Right renal pelvis (tissue), 4 donors: ENCODE measurements at regions not wholly inside any gene's neighbourhood (a gene's known extent, or its start where the extent isn't known, plus 50 kb on each side); places are given as distances from the start of the nearest gene placed in this dataset.

ENCODE experiments used
- DNase-seq, 4 donors: peaks; one replicate each; pipeline ENCODE4 v3.0.0-alpha.2; 2013; ENCODE audit warnings: low read depth in 4 of 4, low spot score in 3 of 4, missing footprints in 1 of 4

DNA sequence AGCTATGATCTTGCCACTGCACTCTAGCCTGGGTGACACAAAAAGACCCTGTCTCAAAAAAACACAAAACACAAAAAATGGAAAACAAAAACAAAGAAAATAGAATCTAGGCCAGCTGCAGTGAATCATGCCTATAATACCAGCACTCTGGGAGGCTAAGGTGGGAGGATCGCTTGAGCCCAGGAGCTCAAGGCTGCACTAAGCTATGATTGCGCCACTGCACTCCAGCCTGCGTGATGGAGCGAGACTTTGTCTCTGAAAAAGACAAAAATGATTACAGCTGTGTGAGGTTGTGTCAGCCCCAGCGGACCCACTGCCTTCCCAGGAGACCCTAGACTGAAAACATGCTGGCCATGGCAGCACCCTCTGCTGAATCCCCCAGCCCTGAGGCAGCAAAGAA is 80.2 kb upstream of the ZBTB40 start:
- no peak for DNase-seq

DNA sequence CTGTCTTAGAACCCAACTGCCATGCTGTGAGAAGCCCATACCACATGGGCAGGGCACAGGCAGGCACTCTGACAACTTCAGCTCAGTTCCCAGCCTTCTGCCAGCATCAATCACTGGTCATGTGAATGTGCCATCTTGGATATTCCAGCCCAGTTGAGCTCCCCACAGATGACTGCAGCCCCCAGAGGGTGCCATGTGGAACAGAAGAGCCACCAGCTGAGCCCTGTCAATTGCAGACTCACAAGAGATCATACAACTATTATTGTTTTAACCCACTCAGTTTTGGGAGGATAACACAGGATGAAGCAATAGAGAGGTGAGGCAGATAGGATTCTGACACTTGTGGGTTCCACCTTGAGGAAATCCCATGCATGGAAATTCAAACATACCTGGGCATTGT is 78.4 kb upstream of the ZBTB40 start:
- DNase-seq, result no peak

DNA sequence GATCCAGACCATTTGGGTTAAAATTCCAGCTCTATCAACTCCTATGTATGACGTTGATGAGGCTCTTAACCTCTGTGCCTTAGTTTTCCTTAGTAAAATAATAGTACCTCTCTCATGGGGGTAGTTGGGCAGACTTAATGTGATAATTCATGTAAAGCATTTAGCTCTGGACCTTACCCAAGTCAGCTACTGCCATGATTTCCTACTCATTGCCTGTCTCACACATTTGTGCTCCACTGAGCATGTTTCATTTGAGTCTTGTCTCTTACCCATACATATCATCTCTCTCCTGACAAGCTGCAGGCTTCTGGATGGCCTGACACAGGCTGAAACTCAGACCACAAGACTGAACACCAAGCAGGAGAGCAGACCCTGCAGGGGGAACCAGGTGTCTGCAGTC is 77.7 kb upstream of the ZBTB40 start:
- no peak for DNase-seq

DNA sequence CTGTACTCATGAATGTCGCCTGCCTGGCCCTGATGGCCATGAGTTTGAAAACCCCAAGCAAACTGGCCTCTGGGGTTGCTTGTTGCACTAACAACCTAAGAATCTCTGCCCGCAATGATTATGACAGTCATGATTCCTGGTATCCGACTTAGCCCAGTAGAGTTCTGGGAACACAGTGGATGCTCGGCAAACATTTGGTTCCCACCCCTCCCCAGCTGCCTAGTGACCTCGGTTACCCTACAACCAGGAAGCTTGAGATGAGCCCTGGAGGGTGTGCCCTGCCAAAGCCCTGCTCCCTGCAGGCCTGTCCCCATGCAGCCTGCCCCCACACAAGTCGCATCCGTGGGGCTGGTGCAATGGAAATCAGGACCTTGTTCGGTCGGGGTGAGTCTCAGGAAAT is 76.0 kb upstream of the ZBTB40 start:
- no peak for DNase-seq

DNA sequence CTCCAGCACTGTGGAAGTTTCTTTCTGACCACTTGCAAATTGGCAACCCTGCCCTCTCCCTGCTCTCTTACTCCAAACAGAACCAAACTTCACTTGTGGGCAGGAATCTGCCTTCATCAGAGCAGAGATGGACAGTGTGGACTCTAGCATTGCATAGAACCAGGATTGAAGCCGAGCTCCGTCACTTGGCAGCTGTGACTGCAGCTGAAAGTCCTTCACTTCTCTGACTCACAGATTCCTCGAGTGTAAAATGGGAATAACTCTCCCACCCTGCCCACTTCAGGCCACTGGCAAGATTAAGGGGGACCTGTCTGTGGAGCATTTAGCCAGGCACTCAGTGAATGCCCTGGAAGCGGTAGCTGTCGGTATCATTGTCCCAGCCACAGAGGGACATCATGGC is 75.7 kb upstream of the ZBTB40 start:
- DNase-seq, result no peak

DNA sequence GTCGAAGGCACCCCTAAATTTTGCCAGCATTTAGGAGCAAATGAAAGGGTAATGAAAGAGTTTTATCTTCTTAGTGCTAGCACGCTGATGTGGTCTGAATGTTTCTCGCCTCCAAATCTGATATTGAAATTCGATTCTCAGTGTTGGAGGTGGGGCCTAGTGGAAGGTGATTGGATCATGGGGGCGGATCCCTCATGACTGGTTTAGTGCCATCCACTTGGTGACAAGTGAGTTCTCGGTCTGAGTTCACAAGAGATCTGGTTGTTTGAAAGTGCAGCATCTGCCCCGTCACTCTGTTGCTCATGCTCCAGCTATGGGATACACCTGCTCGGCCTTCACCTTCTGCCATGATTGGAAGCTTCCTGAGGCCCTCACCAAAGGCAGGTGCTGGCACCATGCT is 75.1 kb upstream of the ZBTB40 start:
- no peak for DNase-seq

DNA sequence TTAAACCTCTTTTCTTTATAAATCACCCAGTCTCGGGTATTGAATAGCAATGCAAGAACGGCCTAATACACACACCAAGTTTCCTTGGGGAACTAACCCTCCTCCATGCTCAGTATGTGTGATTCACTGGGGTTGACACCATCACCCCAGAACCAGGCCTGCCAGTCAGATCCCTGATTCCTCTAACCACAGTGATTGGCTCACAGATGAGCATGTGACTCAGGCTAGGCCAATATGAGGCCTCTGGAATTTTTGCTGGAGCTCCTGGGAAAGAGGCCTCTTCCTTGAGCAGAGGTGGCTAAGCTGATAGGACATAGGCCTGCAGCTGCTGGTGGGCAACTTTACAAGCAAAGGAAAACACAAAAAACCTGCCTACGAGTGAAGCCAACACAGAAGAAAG is 74.7 kb upstream of the ZBTB40 start:
- DNase-seq, result no peak

DNA sequence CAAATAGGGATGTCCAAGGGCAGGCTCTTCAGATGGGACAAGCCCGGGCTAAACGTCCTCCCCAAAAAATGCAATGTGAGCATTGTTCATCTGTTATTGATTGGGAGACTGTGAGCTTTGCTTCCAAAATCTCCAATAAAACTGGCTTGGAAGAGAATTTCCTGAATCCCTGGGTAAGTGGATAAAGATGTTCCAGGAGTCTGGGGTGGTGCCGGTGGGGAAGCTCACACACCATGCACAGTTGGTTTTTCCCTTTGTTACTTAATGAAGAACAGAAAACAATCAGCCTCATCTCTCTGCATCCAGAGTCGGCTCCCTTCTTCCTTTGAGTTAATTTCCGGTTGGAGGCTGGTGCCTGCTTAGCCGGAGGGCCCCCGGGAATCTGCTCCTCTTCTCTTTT is 72.1 kb upstream of the ZBTB40 start:
- DNase-seq, result no peak

DNA sequence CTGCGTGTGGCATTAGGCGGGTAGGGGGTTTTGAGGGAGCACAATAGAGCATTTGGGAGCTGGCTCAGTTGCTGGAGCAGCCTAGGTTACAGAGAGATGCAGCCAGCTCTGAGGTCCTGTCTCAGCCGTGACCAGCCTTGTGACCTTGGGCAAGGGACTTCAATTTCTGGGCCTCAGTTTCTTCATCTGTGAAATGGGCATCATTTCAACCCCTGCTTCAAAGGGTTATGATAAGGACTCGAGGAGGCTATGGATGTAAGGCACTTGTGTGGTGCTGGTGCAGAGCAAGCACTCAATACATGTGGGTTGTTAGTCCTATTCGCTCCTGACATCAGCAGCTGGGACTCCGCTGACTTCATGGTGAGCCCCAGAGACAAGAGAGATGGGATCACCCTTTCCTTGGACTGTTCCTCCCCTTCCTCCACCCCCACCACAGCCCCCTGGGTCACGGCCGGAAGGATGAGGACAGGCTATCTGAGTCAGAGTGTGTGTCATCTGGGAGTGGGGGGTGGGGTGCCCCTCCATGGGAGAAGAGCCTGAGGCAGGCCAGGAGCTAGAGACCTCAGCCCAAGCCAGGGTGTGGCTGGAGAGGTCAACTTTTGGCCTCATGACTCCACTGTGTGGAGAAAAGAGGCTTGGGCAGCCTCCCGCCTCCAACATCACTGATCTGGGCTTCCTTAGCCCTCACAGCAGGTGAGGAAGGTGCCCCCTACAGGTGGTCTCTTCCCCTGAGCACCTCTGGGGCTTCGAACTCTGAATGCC is 71.4 kb upstream of the ZBTB40 start:
- DNase-seq, result no peak

DNA sequence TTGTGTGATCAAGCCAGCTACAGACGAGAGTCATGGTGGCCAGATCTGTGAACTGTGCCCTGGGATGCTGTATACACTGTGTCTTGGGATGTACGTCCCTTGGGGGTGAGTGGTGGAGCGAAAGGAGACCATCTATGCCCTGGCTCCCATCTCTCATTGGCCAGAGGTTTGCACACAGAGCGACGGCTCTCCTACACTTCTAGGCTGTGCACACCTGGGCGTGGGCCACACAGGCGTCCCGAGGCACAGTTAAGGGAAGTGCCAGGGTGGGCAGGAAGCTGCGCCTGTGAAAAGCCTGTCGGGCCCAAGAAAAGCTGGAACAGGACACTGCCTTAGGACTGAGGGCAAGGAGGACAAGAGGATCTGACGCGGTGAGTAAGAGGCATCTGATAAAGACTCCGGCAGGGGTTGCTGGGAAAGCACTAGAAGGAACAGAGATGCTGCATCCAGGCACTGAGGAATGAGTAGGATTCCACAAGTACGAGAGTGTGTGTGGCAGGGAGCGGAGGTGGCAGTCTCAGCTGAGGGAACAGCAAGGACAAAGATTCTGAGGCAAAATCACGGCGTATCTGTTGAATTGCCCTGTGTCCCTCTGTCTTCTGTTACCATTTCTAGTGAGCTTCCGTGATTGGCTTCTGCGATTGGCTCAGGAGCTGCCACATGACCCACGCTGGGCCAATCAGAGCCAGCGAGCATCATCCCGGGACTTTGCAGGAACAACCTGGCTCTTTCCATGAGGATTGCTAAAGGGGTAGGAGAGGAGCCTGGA is 67.9 kb upstream of the ZBTB40 start:
- DNase-seq, result no peak

DNA sequence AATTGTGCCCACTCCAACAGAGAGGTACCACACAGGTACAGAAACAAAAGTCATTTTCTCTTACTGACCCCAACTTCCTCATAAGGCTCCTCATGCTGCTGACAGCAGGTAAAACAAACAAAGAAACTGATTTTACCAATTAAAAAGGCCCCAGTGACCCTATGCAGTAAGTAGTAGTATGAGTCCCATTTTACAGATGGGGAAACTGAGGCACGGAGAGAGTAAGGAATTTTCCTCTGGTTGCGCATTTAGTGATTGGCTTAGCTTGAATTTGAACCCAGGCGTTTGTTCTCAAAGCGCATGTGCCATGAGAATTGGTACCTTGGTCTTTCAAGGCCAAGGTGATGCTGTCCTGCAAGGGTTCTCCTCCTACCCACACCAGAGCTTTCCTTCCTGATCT is 66.1 kb upstream of the ZBTB40 start:
- no peak for DNase-seq

DNA sequence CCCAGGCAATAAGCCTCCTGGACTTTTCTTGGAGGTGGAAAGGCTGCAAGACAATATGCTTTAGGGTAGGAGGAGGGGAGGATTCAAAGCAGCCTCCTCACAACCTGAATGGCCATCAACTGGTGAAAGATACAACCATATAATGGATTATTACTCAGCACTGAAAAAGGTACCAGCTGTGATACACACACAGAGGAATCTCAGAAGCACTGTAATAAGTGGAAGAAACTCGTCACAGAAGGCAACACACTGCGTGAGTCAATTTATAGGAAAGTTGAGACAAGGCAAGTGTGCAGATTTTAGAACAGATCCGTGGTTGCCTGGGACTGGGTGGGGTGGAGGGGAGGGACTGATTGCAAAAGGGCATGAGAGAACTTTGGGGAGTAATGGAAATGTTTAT is 64.9 kb upstream of the ZBTB40 start:
- DNase-seq, result no peak

DNA sequence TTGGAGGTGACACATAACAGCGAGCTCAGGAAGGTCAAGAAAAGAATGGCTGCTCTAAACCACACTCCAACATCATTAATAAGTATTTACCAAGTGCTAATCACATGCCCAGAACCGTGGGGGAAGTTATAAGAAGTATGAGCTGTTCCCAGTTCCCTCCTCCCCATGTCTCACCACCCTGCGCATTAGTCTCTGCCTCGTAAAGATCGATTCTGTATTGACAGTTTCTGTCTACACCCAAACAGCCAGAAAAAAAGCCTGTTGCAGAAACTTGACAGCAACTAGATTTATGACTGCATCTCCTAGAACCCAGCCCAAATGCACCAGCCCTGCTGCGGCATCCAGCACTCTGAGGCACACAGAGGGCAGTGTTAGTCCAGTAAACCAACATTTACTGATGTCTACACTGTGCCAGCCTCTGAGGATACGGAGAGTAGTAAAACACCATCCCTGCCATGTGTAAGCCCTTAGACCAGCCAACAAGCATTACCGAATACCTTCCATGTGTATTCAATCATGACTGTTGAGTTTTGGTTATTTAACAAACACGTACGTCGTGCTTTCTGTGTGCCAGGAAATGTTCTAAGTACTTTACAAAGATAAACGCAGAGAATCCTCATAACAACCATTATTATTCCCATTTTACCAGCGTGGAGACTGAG is 63.6 kb upstream of the ZBTB40 start:
- no peak for DNase-seq

DNA sequence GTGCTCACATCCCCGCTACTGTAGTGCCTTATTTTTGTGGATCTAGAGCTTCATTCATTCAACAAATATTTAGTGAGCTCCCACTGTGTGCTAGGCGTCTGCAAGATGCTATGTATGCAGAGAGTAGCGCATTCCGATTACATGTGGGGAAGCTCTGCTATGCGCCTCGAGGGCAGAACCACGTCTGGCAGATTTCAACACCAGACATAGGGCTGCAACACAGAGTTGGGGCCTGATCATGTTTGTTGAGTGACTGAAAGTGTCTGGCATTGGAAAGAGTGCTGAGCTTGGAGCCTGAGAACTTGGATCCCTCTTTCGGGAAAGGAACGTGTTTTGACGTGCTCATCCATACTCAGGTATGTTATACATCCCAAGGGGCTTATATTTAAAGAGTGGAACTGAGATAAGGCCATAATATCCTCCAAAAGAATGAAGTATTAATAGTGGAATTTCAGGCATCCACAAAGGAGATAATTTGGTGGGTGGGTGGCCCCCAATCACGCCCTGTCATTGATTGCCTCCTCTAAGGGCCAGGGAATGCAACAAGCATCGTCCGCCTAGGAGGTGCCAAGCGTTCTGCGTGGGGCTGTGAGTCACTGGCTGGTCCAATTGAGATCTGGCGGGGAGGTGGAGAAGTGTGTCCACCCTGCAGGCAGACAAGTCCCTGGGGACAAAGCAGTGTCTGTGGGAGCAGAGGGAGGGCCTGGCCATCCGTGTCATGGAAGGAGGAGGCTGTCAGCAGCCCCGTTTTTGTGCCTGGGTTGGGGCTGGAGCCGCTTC is 62.8 kb upstream of the ZBTB40 start:
- DNase-seq, result no peak

DNA sequence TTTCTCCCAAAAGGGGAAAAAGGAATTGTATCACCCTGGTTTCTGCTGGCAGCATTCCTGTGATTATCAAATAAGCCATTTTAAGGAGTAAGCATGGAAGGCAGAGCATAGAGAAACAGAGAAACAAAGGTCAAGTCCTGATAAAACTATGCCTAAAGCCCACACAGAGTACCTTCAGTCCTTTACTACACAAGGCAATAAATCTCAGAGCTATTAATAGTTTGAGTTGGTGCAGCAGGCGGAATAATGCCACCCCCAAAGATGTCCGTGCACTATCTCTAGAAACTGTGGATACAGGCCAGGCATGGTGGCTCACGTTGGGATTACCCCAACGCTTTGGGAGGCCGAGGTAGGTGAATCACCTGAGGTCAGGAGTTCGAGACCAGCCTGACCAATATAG is 58.1 kb upstream of the ZBTB40 start:
- DNase-seq, result no peak

DNA sequence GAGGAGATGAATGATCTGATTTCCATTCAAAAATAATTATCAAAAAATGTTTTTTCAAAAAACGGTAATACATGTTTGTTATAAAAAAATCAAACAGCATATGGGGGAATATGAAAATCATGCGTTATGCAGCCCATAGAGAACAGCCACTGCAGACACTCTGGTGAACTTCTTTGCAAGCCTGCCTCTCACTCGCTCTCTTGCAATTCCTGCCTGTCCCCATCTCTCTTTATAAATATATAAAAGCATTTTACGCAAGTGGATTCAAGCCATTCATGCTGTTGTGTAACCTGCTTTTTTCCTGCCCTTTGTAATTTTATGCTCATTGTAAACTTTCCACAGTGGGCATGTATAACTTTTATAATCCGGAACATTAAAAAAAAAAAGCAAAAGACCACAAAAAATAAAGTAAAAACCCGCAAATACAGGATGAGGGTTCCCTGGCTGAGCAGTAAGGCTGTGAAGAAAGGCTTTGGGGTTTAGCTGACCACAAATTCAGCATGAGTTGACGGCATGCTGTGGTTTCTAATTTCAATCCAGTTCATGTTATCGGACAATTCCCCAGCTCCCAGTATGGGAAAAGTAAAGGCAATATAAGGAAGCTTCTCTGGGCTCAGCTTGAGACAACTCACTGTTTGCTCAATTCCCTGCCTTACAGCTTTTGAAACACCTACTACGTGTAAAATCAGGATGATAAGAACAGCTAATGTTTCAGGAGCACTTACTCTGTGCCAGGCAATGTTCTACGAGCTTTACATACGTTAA is 52.8 kb upstream of the ZBTB40 start:
- no peak for DNase-seq

DNA sequence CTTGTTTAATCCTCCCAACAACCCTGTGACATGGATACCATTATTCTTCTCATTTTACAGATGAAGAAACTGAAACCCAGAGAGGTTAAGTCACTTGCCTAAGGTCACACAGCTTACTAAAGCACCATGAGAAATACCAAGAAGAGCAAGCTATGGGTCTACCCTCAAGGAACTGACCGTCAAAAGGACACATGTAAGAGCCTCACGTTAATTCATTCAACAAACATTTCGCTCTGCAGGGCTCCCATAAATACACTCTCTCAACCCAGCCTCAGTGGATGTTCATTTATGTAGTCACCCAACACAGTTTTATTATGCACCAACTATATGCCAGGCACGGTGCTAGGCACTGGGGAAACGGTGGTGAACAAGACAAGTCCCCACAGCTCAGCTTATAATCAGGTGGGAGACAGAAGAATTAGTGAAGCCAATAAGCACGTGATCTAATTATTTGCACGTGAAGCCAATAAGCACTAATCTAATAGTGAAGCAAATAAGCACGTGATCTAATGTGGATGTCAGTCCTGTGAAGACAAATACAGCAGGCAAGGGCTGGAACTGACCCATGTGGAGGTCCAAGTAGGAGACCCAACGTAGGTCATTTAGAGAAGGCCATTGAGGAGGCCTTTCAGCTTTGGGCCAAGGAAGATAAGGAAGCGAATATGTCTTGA is 52.1 kb upstream of the ZBTB40 start:
- DNase-seq, result no peak
